Nephron (organoid): ENCODE measurements at regions not wholly inside any gene's neighbourhood (a gene's known extent, or its start where the extent isn't known, plus 50 kb on each side); places are given as distances from the start of the nearest gene placed in this dataset.

Experiments used
- H3K27ac Mint-ChIP-seq, 3 experiments: 2 replicates each; pipeline ENCODE4 v1.8.0; 2020; ENCODE audit warnings: mixed read lengths in 3 of 3, mild to moderate bottlenecking in 2 of 3, moderate library complexity in 1 of 3
- H3K27me3 Mint-ChIP-seq: 2 replicates; pipeline ENCODE4 v1.8.0; 2021; ENCODE audit warnings: low read depth, mild to moderate bottlenecking, moderate library complexity, mixed read lengths
- H3K36me3 Mint-ChIP-seq: 2 replicates; pipeline ENCODE4 v1.8.0; 2020; ENCODE audit warnings: low read depth, mixed read lengths
- H3K4me1 Mint-ChIP-seq: 2 replicates; pipeline ENCODE4 v1.8.0; 2020; ENCODE audit warnings: mixed read lengths
- H3K4me3 Mint-ChIP-seq, 3 experiments: 2 replicates each; pipeline ENCODE4 v1.8.0; 2020; ENCODE audit warnings: mild to moderate bottlenecking in 3 of 3, mixed read lengths in 3 of 3, moderate library complexity in 2 of 3
- H3K9me3 Mint-ChIP-seq: 2 replicates; pipeline ENCODE4 v1.8.0; 2020; ENCODE audit warnings: mixed read lengths
- CTCF ChIP-seq, 3 experiments: fragments of 200-600 bp; sonication (generic); IDR thresholded peaks; one replicate each; pipeline ENCODE4 v1.5.0; 2021; ENCODE audit warnings: antibody characterized with exemption in 3 of 3; ENCODE audit not compliant: unreplicated experiment in 3 of 3

GRCh38 chr18:69162649-69163048 is 238.0 kb upstream of the DOK6 start:
- Mint-ChIP-seq H3K27me3 (no peaks in the 10 kb centered on the region), H3K27ac (no peak overlapping the region), H3K36me3 (no peaks in the 10 kb centered on the region), H3K9me3 (no peaks in the 10 kb centered on the region), H3K4me3 (no peak overlapping the region), H3K4me1 (peaks cover 17% of the 10 kb centered on the region)
- no peak for TF ChIP-seq CTCF (IDR thresholded peaks at IDR 0.05; ENCODE audit: unreplicated experiment in 3 of 3)

GRCh38 chr18:69172046-69172445 is 228.6 kb upstream of the DOK6 start:
- Mint-ChIP-seq H3K4me1 (no peaks in the 10 kb centered on the region), H3K27ac (no peak overlapping the region), H3K27me3 (no peaks in the 10 kb centered on the region), H3K36me3 (peaks cover 12% of the 10 kb centered on the region), H3K9me3 (peaks cover 11% of the 10 kb centered on the region), H3K4me3 (no peak overlapping the region)
- no peak for TF ChIP-seq CTCF (IDR thresholded peaks at IDR 0.05; ENCODE audit: unreplicated experiment in 3 of 3)

DNA sequence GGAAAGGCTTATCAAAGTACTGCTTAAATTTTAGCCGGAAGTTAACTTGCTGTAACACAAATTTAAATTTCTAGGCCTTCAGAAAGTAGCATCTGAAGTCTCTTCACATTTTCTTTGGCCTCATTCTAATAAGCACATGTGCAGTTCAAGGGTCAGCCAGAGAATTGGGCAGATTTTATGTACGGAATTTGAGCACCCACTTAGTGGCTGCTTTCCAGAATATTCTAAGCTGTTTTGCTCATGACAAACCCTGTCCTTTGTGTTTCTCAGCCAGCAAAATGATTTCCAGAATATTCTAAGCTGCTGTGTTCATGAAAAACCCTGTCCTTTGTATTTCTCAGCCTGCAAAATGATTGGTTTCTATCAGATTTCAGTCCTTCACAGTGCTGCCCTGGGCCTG is 225.0 kb upstream of the DOK6 start:
- TF ChIP-seq CTCF (IDR thresholded peaks at IDR 0.05; ENCODE audit: unreplicated experiment in 3 of 3) = no peak
- H3K27ac Mint-ChIP-seq = no peak overlapping the region
- H3K4me1 Mint-ChIP-seq = no peaks in the 10 kb centered on the region
- H3K9me3 Mint-ChIP-seq = peaks cover 11% of the 10 kb centered on the region
- no peak overlapping the region for H3K4me3 Mint-ChIP-seq
- H3K27me3 Mint-ChIP-seq = no peaks in the 10 kb centered on the region
- peaks cover 12% of the 10 kb centered on the region for H3K36me3 Mint-ChIP-seq

- peaks cover 11% of the 10 kb centered on the region for H3K9me3 Mint-ChIP-seq
- peaks cover 12% of the 10 kb centered on the region for H3K36me3 Mint-ChIP-seq
- no peak overlapping the region for H3K27ac Mint-ChIP-seq
- no peaks in the 10 kb centered on the region for H3K4me1 Mint-ChIP-seq
- no peak overlapping the region for H3K4me3 Mint-ChIP-seq
- no peak for TF ChIP-seq CTCF (IDR thresholded peaks at IDR 0.05; ENCODE audit: unreplicated experiment in 3 of 3)
- H3K27me3 Mint-ChIP-seq = no peaks in the 10 kb centered on the region
These were observed 223.9 kb upstream of the DOK6 start for GRCh38 chr18:69176741-69177140.

DNA sequence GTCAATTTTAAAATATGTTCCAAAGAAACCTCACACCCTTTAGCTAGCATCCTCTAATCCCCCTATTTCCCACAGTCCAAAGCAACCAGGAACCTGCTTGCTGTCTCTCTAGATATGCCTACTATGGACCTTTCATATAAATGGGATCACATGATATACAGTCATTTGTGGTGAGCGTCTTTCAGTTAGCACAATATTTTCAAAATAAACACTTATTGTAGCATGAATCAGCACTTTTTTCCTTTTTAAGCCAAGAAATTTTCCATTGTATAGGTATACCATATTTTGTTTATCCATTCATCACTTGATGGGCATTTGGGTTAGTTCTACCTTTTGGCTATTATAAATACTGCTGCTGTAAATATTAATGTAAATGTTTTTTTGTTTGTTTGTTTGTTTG is 223.0 kb upstream of the DOK6 start:
- no peak for TF ChIP-seq CTCF (IDR thresholded peaks at IDR 0.05; ENCODE audit: unreplicated experiment in 3 of 3)
- Mint-ChIP-seq H3K27me3 (no peaks in the 10 kb centered on the region), H3K36me3 (peaks cover 2% of the 10 kb centered on the region), H3K4me1 (no peaks in the 10 kb centered on the region), H3K9me3 (peaks cover 5% of the 10 kb centered on the region), H3K27ac (no peak overlapping the region), H3K4me3 (no peak overlapping the region)

- Mint-ChIP-seq H3K36me3 (no peaks in the 10 kb centered on the region), H3K27me3 (no peaks in the 10 kb centered on the region), H3K4me3 (no peak overlapping the region), H3K9me3 (no peaks in the 10 kb centered on the region), H3K4me1 (no peaks in the 10 kb centered on the region), H3K27ac (no peak overlapping the region)
- no peak for TF ChIP-seq CTCF (IDR thresholded peaks at IDR 0.05; ENCODE audit: unreplicated experiment in 3 of 3)
These were observed 214.5 kb upstream of the DOK6 start for GRCh38 chr18:69186162-69186561.
